ENCODE measurements at regions not wholly inside any gene's neighbourhood (a gene's known extent, or its start where the extent isn't known, plus 50 kb on each side); places are given as distances from the start of the nearest gene placed in this dataset.

GRCh38 chr4:63361066-63361465 lies 1048.2 kb downstream of the TECRL start:
- in situ Hi-C loops (cut with MboI; ENCODE audit: low sequenced_read_pairs) (no loop called here), intact Hi-C loops (cut with micrococcal nuclease) (no loop called here), dilution Hi-C loops (cut with HindIII; ENCODE audit: low sequenced_read_pairs, unreplicated experiment) (no loop called here)
- Histone ChIP-seq H3K79me1 (ENCODE audit: low read depth in 1 of 2, low read length in 2 of 2) (no peaks in the 10 kb centered on the region), H3K9ac (ENCODE audit: low read depth, low read length) (no peak overlapping the region), H4K91ac (ENCODE audit: insufficient read depth, low read depth, low read length) (no peak overlapping the region), H3K4me3 (ENCODE audit: insufficient read depth, low read depth, low read length) (no peak overlapping the region), H3K27me3 (ENCODE audit: control insufficient read depth, insufficient read depth, low read length) (no peaks in the 10 kb centered on the region), H2AK5ac (ENCODE audit: low read depth, low read length) (no peak overlapping the region), H3K23ac (ENCODE audit: low read depth, low read length) (no peak overlapping the region), H2AK9ac (replicated peaks; ENCODE audit: low read depth, low read length, poor library complexity) (no peak overlapping the region), H3K4me1 (ENCODE audit: control insufficient read depth, insufficient read depth, low read length) (no peaks in the 10 kb centered on the region), H3K9me1 (ENCODE audit: insufficient read depth, low read length) (no peaks in the 10 kb centered on the region), H2BK15ac (ENCODE audit: low read depth, low read length) (no peak overlapping the region), H2BK20ac (ENCODE audit: low read depth, low read length) (no peak overlapping the region), H4K20me1 (ENCODE audit: insufficient read depth, low read length) (no peaks in the 10 kb centered on the region), H3K36me3 (ENCODE audit: control insufficient read depth, insufficient read depth, low read length) (no peaks in the 10 kb centered on the region), H3K56ac (ENCODE audit: extremely low read depth, insufficient read depth, low read length) (no peak overlapping the region), H4K8ac (ENCODE audit: low read depth in 2 of 2, low read length in 2 of 2) (no peak overlapping the region), H3K9me3 (ENCODE audit: control insufficient read depth, insufficient read depth, low read length) (peaks cover 4% of the 10 kb centered on the region; the same call in 1 of the 2 replicates), H4K5ac (ENCODE audit: low read depth, low read length) (no peak overlapping the region), H3K27ac (ENCODE audit: insufficient read depth, low read length) (no peak overlapping the region), H3K4ac (ENCODE audit: low read depth, low read length) (no peak overlapping the region), H3K18ac (ENCODE audit: low read depth, low read length) (no peak overlapping the region), H2AFZ (replicated peaks; ENCODE audit: low read length, poor library complexity) (no peak overlapping the region), H2BK120ac (ENCODE audit: low read depth, low read length) (no peak overlapping the region), H3K4me2 (ENCODE audit: low read depth, low read length) (no peak overlapping the region), H2BK5ac (ENCODE audit: low read depth, low read length, poor library complexity, severe bottlenecking) (no peak overlapping the region), H3K14ac (replicated peaks; ENCODE audit: low read depth, low read length) (no peak overlapping the region)
- ChIA-PET POLR2A (ENCODE audit: unreplicated experiment) (no interaction called here), CTCF (no interaction called here)
- TF ChIP-seq MXI1 (IDR thresholded peaks at IDR 0.05; ENCODE audit: borderline replicate concordance, low read depth, low read length) (no peak), RFX5 (IDR thresholded peaks at IDR 0.05; ENCODE audit: low read depth, low read length) (no peak), CTCF (conservative IDR thresholded peaks at IDR 0.05; ENCODE audit: low read depth, low read length) (no peak), RAD21 (IDR thresholded peaks at IDR 0.05; ENCODE audit: low read length) (no peak), RCOR1 (IDR thresholded peaks at IDR 0.05; ENCODE audit: insufficient replicate concordance, low read length) (no peak), SMC3 (IDR thresholded peaks at IDR 0.05; ENCODE audit: low read depth, low read length) (no peak), CHD1 (IDR thresholded peaks at IDR 0.05; ENCODE audit: low read depth, low read length) (no peak), CEBPB (IDR thresholded peaks at IDR 0.05; ENCODE audit: low read depth, low read length) (no peak), MAZ (IDR thresholded peaks at IDR 0.05; ENCODE audit: borderline replicate concordance, low read depth, low read length) (no peak), FOS (IDR thresholded peaks at IDR 0.05; ENCODE audit: low read depth, low read length) (no peak), NFE2L2 (IDR thresholded peaks at IDR 0.05; ENCODE audit: low read depth, low read length) (no peak), MAFK (IDR thresholded peaks at IDR 0.05; ENCODE audit: low read depth, low read length) (no peak), POLR2A (IDR thresholded peaks at IDR 0.05; ENCODE audit: low read depth, low read length) (no peak), BHLHE40 (IDR thresholded peaks at IDR 0.05; ENCODE audit: low read depth, low read length) (no peak)
- TF ChIP-seq, protein P1, sequence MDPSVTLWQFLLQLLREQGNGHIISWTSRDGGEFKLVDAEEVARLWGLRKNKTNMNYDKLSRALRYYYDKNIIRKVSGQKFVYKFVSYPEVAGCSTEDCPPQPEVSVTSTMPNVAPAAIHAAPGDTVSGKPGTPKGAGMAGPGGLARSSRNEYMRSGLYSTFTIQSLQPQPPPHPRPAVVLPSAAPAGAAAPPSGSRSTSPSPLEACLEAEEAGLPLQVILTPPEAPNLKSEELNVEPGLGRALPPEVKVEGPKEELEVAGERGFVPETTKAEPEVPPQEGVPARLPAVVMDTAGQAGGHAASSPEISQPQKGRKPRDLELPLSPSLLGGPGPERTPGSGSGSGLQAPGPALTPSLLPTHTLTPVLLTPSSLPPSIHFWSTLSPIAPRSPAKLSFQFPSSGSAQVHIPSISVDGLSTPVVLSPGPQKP (IDR thresholded peaks at IDR 0.05; ENCODE audit: borderline replicate concordance, low read depth, low read length), result no peak
- TF ChIP-seq, protein P2, sequence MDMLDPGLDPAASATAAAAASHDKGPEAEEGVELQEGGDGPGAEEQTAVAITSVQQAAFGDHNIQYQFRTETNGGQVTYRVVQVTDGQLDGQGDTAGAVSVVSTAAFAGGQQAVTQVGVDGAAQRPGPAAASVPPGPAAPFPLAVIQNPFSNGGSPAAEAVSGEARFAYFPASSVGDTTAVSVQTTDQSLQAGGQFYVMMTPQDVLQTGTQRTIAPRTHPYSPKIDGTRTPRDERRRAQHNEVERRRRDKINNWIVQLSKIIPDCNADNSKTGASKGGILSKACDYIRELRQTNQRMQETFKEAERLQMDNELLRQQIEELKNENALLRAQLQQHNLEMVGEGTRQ (IDR thresholded peaks at IDR 0.05; ENCODE audit: low read depth, low read length), result no peak
- no CpG with 5 or more reads among the region's 3 CpGs for WGBS, 2 experiments (ENCODE audit: extremely low coverage in 2 of 2, insufficient read length in 1 of 2)
- ATAC-seq (ENCODE audit: low read depth) (no peak), DNase-seq (no peak)
- no TSS peak for BruUV-seq (replicated peaks)

All from IMR-90 (cell line).